H1 (cell line): ENCODE measurements at regions not wholly inside any gene's neighbourhood (a gene's known extent, or its start where the extent isn't known, plus 50 kb on each side); places are given as distances from the start of the nearest gene placed in this dataset.

Experiments
- CTCF ChIA-PET: fragments of 300-600 bp; sonication (Branson Sonifier 250); formaldehyde crosslinking; loops from one replicate; lab custom pipeline; 2021; ENCODE audit not compliant: partially characterized antibody; lab: Charles Lee
- POLR2A ChIA-PET: fragments of 300-600 bp; sonication (Branson Sonifier 250); formaldehyde crosslinking; loops from one replicate; lab custom pipeline; 2021; ENCODE audit warnings: inconsistent platforms; ENCODE audit not compliant: partially characterized antibody; lab: Charles Lee
- DNase-seq, 2 experiments: peaks; one replicate each; pipeline versions ENCODE4 v3.0.0 to v3.0.0-alpha.2; 2010 to 2022; ENCODE audit warnings: low spot score in 2 of 2, low read depth in 1 of 2, mixed read lengths in 1 of 2
- FAIRE-seq: peaks from 2 replicates; lab custom pipeline; 2011; peaks lifted over from hg19 to GRCh38; lab: Jason Lieb, UNC
- H2AFZ ChIP-seq: 2 replicates; pipeline ENCODE4 v1.8.1; 2012; ENCODE audit warnings: low read length, inconsistent platforms
- H2AK5ac ChIP-seq: 2 replicates; pipeline ENCODE4 v1.6.1; 2013; ENCODE audit warnings: low read depth, low read length
- H2BK120ac ChIP-seq: replicated peaks from 2 replicates; pipeline ENCODE3; 2013; ENCODE audit warnings: low read depth, low read length, inconsistent platforms
- H2BK12ac ChIP-seq: 2 replicates; pipeline ENCODE4 v1.6.1; 2013; ENCODE audit warnings: low read depth, low read length
- H2BK15ac ChIP-seq: 2 replicates; pipeline ENCODE4 v1.6.1; 2013; ENCODE audit warnings: low read length
- H2BK20ac ChIP-seq: 2 replicates; pipeline ENCODE4 v1.6.1; 2013; ENCODE audit warnings: low read length
- H2BK5ac ChIP-seq: 2 replicates; pipeline ENCODE4 v1.6.1; 2013; ENCODE audit warnings: low read depth, low read length
- H3K14ac ChIP-seq: 2 replicates; pipeline ENCODE4 v1.6.1; 2013; ENCODE audit warnings: inconsistent platforms; ENCODE audit not compliant: insufficient read length
- H3K18ac ChIP-seq: 2 replicates; pipeline ENCODE4 v1.6.1; 2013; ENCODE audit warnings: low read length; ENCODE audit errors: extremely low read depth
- H3K23ac ChIP-seq: 2 replicates; pipeline ENCODE4 v1.6.1; 2013; ENCODE audit warnings: inconsistent platforms; ENCODE audit not compliant: insufficient read length
- H3K23me2 ChIP-seq: 2 replicates; pipeline ENCODE4 v1.6.1; 2013; ENCODE audit warnings: low read depth, low read length
- H3K27ac ChIP-seq: 2 replicates; pipeline ENCODE4 v1.6.1; 2011; ENCODE audit warnings: low read depth, low read length, inconsistent platforms
- H3K27me3 ChIP-seq, 4 experiments: replicated peaks in 1 of 4; 1 replicate in 1 of 4; 2 replicates in 3 of 4; pipeline versions ENCODE4 v1.6.1 to v1.8.1; 2011 to 2013; ENCODE audit warnings: low read length in 3 of 4, mild to moderate bottlenecking in 3 of 4, inconsistent platforms in 2 of 4, mixed read lengths in 2 of 4, moderate library complexity in 1 of 4; ENCODE audit not compliant: control insufficient read depth in 3 of 4, insufficient read depth in 3 of 4; ENCODE audit errors: extremely low read depth in 1 of 4
- H3K36me3 ChIP-seq, 4 experiments: 2 replicates each; pipeline versions ENCODE4 v1.6.1 to v1.8.1; 2011 to 2013; ENCODE audit warnings: mild to moderate bottlenecking in 4 of 4, low read length in 3 of 4, moderate library complexity in 2 of 4, control low read depth in 1 of 4, inconsistent platforms in 1 of 4; ENCODE audit not compliant: insufficient read depth in 4 of 4, control insufficient read depth in 2 of 4
- H3K4ac ChIP-seq: replicated peaks from 2 replicates; pipeline ENCODE3; 2013; ENCODE audit warnings: low read length, low read depth, mixed read lengths, inconsistent platforms; ENCODE audit not compliant: insufficient read length
- H3K4me1 ChIP-seq, 4 experiments: replicated peaks in 1 of 4; 1 replicate in 1 of 4; 2 replicates in 3 of 4; pipeline versions ENCODE4 v1.6.1 to v1.8.1; 2011 to 2013; ENCODE audit warnings: low read length in 3 of 4, inconsistent platforms in 2 of 4, mixed read lengths in 1 of 4; ENCODE audit not compliant: insufficient read depth in 4 of 4, control insufficient read depth in 3 of 4
- H3K4me2 ChIP-seq, 2 experiments: 2 replicates each; pipeline versions ENCODE4 v1.6.1 to v1.8.1; 2011 to 2013; ENCODE audit warnings: low read depth in 2 of 2, low read length in 2 of 2, control low read depth in 1 of 2, inconsistent platforms in 1 of 2, mild to moderate bottlenecking in 1 of 2; ENCODE audit not compliant: insufficient read depth in 1 of 2
- H3K4me3 ChIP-seq, 4 experiments: fragments of 200-600, 300-600 bp in 1 of 4; sonication (generic), shearing (Covaris generic), sonication (Bioruptor Twin) in 1 of 4; 2 replicates each; pipeline versions ENCODE4 v1.5.1 to v1.8.1; 2011 to 2016; ENCODE audit warnings: low read length in 4 of 4, low read depth in 3 of 4, control low read depth in 2 of 4, inconsistent platforms in 2 of 4, mild to moderate bottlenecking in 2 of 4, mixed read lengths in 1 of 4, moderate library complexity in 1 of 4; ENCODE audit not compliant: insufficient read depth in 2 of 4; ENCODE audit errors: extremely low read depth in 1 of 4
- H3K56ac ChIP-seq: replicated peaks from 2 replicates; pipeline ENCODE3; 2013; ENCODE audit warnings: low read depth, mild to moderate bottlenecking, mixed read lengths, low read length, inconsistent platforms; ENCODE audit not compliant: insufficient read length
- H3K79me1 ChIP-seq: 2 replicates; pipeline ENCODE4 v1.6.1; 2013; ENCODE audit warnings: low read depth, low read length, control low read depth
- H3K79me2 ChIP-seq, 2 experiments: 2 replicates each; pipeline versions ENCODE4 v1.6.1 to v1.8.1; 2012 to 2013; ENCODE audit warnings: low read length in 2 of 2, mild to moderate bottlenecking in 2 of 2, inconsistent platforms in 1 of 2; ENCODE audit not compliant: insufficient read depth in 2 of 2, control insufficient read depth in 1 of 2
- H3K9ac ChIP-seq, 4 experiments: replicated peaks in 1 of 4; 1 replicate in 1 of 4; 2 replicates in 3 of 4; pipeline versions ENCODE4 v1.6.1 to v1.8.1; 2011 to 2013; ENCODE audit warnings: low read depth in 3 of 4, low read length in 3 of 4, control low read depth in 2 of 4, mild to moderate bottlenecking in 2 of 4, moderate library complexity in 2 of 4, inconsistent platforms in 1 of 4; ENCODE audit errors: extremely low read depth in 1 of 4
- H3K9me3 ChIP-seq, 2 experiments: 2 replicates each; pipeline versions ENCODE4 v1.6.1 to v1.8.1; 2012 to 2013; ENCODE audit warnings: mild to moderate bottlenecking in 2 of 2, moderate library complexity in 2 of 2, control low read depth in 1 of 2, inconsistent platforms in 1 of 2, low read depth in 1 of 2, low read length in 1 of 2, mixed read lengths in 1 of 2; ENCODE audit not compliant: insufficient read depth in 2 of 2
- H4K20me1 ChIP-seq, 2 experiments: replicated peaks in 1 of 2; 2 replicates each; pipeline versions ENCODE3 to v1.8.1; 2011 to 2013; ENCODE audit warnings: inconsistent platforms in 2 of 2, low read length in 2 of 2, mild to moderate bottlenecking in 1 of 2; ENCODE audit not compliant: insufficient read depth in 2 of 2, control insufficient read depth in 1 of 2
- H4K5ac ChIP-seq: 2 replicates; pipeline ENCODE4 v1.6.1; 2013; ENCODE audit warnings: low read length, low read depth, mixed read lengths, inconsistent platforms; ENCODE audit not compliant: insufficient read length
- H4K8ac ChIP-seq: 2 replicates; pipeline ENCODE4 v1.8.0; 2013; ENCODE audit warnings: mild to moderate bottlenecking, moderate library complexity, low read length, inconsistent platforms; ENCODE audit not compliant: insufficient read depth; ENCODE audit errors: extremely low read depth
- H4K91ac ChIP-seq: replicated peaks from 2 replicates; pipeline ENCODE3; 2013; ENCODE audit warnings: low read length, mixed read lengths, inconsistent platforms; ENCODE audit not compliant: insufficient read length
- HDAC2 ChIP-seq, 2 experiments: fragments of 300-600 bp in 1 of 2; sonication (generic) in 1 of 2; IDR thresholded peaks; 2 replicates each; pipeline ENCODE4 v1.6.1; 2011 to 2012; ENCODE audit warnings: low read depth in 2 of 2, low read length in 2 of 2, mild to moderate bottlenecking in 2 of 2, moderate library complexity in 2 of 2, borderline replicate concordance in 1 of 2, inconsistent platforms in 1 of 2
- NANOG ChIP-seq: IDR thresholded peaks from 2 replicates; pipeline ENCODE4 v1.6.1; 2011; ENCODE audit warnings: low read length, low read depth, mild to moderate bottlenecking, inconsistent platforms; ENCODE audit not compliant: insufficient read depth, poor library complexity, severe bottlenecking
- SP1 ChIP-seq: IDR thresholded peaks from 2 replicates; pipeline ENCODE4 v1.6.1; 2011; ENCODE audit warnings: low read depth, low read length
- SP2 ChIP-seq: IDR thresholded peaks from 2 replicates; pipeline ENCODE4 v1.6.1; 2012; ENCODE audit warnings: mild to moderate bottlenecking, low read length, inconsistent platforms
- TAF7 ChIP-seq: optimal IDR thresholded peaks from 2 replicates; pipeline ENCODE3; 2011; ENCODE audit warnings: low read depth, mild to moderate bottlenecking, inconsistent platforms, low read length, moderate library complexity, borderline replicate concordance
- WGBS, 2 experiments: shearing (Covaris generic) in 1 of 2; methylation state at CpG; one replicate each; pipeline versions ENCODE4 v1.1.6 to v1.1.7; 2013 to 2015; ENCODE audit warnings: low lambda C conversion rate in 2 of 2, mixed read lengths in 2 of 2, inconsistent platforms in 1 of 2, low coverage in 1 of 2, missing lambda C conversion rate in 1 of 2; ENCODE audit not compliant: insufficient replicate concordance in 2 of 2, insufficient coverage in 1 of 2, insufficient read length in 1 of 2; ENCODE audit errors: extremely low coverage in 1 of 2, missing lambda C conversion rate in 1 of 2; 5-methylcytosine and 5-hydroxymethylcytosine counted together

GRCh38 chr2:108106731-108107130 is 120.4 kb downstream of the SLC5A7 start:
- Histone ChIP-seq H3K4ac (no peak overlapping the region), H3K79me1 (no peaks in the 10 kb centered on the region), H2BK5ac (no peak overlapping the region), H2BK15ac (no peak overlapping the region), H2BK12ac (no peak overlapping the region), H4K20me1 (no peaks in the 10 kb centered on the region), H2BK20ac (no peak overlapping the region), H3K14ac (no peak overlapping the region), H3K27me3 (no peaks in the 10 kb centered on the region), H3K23me2 (no peaks in the 10 kb centered on the region), H3K4me1 (peaks cover 4 to 12% (median 9%) of the 10 kb centered on the region in 4 experiments; a peak in 6 of 7 replicates), H3K27ac (no peak overlapping the region), H3K23ac (no peak overlapping the region), H3K56ac (no peak overlapping the region), H4K5ac (no peak overlapping the region), H3K9ac (no peak overlapping the region), H4K91ac (no peak overlapping the region), H2BK120ac (no peak overlapping the region), H2AFZ (no peak overlapping the region), H3K79me2 (no peaks in the 10 kb centered on the region), H2AK5ac (no peak overlapping the region), H3K4me3 (peak overlapping the region in 1 of 4 experiments; percentile 23; a peak in 1 of 8 replicates), H4K8ac (no peak overlapping the region), H3K4me2 (peak overlapping the region; percentile 7 to 33; a peak in 2 of 4 replicates), H3K18ac (no peak overlapping the region), H3K9me3 (peaks cover 3 to 9% of the 10 kb centered on the region in 2 experiments; a peak in 1 of 4 replicates), H3K36me3 (no peaks in the 10 kb centered on the region)
- peak; percentile 70 for FAIRE-seq
- TF ChIP-seq TAF7 (no peak), HDAC2 (IDR thresholded peaks at IDR 0.05; ENCODE audit: borderline replicate concordance in 1 of 2, low read depth in 2 of 2, low read length in 2 of 2) (0 out of 4 replicates have a peak, but pooled peaks of 1 of the 2 experiments have one; percentile 44), SP2 (no peak), SP1 (0 out of 2 replicates have a peak, but pooled peaks have one; percentile 29), NANOG (peak; percentile 31)
- no peak for DNase-seq
- CTCF ChIA-PET: no interaction called here
- POLR2A ChIA-PET: no interaction called here
- 26% methylated on average over 3 of the region's 3 CpGs; no CpG with 5 or more reads in 1 of the 2 experiments for WGBS, 2 experiments
